GM21526 (cell line): ENCODE measurements at regions not wholly inside any gene's neighbourhood (a gene's known extent, or its start where the extent isn't known, plus 50 kb on each side); places are given as distances from the start of the nearest gene placed in this dataset.

ENCODE experiments used
- ATAC-seq: cut with Tn5 transposase; IDR thresholded peaks from one replicate; pipeline ENCODE4 v1.9.1; 2021; ENCODE audit warnings: moderate library complexity; ENCODE audit not compliant: unreplicated experiment, low FRiP score

DNA sequence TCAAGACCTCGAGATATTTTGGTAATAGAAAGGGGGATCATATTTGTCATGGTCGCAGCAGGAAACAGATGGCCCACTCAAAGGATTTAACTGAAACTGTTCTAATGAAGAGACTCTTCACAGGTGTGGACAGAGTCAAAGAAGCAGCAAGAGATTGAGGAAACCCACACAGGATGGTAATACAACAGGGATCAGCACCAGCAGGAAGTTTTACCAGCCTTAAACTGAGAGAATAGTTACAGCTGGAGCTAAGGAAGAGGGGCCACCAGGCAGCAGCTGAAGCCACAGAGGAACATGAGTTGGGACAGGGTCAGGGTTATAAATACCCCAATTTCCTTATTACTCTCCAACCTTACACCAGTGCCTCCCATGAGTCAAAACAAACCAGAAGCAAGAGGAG is 131.8 kb upstream of the UBE2E2 start:
- peak; percentile 30 for ATAC-seq

- ATAC-seq = peak; percentile 88
Measured at GRCh38 chr3:23071758-23072157, 131.4 kb upstream of the UBE2E2 start.

DNA sequence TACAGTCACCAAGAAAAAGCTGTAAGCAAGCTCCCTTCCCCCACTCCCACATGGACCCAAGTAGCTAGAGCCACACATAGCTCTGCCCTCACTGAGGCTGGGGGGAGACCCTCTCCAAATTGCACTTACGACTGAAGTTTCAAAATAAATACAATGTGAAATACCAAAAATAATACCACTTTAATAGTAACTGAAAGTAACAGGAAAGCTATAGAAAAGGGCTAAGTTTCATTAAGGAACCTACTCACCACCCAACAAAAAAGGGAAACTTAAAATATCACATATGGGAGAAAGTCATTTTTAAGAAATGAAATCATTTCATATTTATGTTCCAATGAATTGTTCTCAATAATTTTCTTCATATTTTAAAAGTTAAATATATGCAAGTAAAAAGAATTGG is 130.4 kb upstream of the UBE2E2 start:
- ATAC-seq = no peak

- ATAC-seq = no peak
Measured at GRCh38 chr3:23073724-23074305, 129.3 kb upstream of the UBE2E2 start.

DNA sequence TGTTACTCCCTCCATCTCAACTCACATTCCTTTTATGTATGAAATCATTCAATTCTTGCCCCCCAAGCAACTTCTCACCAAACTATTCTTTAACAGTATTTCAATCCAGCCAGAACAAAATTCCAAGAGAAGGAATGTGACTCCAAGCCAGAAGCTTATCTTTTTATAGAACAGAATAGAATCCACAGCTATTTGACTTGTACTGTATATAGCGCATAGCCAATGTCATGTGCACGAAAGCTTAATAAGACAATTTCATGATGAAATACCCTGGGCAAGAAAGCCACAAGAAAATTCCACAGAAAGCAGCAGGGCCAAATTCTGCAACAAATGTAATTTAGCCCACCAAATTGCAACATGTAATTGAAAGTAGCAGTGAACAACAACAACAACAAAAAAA is 127.6 kb upstream of the UBE2E2 start:
- no peak for ATAC-seq

DNA sequence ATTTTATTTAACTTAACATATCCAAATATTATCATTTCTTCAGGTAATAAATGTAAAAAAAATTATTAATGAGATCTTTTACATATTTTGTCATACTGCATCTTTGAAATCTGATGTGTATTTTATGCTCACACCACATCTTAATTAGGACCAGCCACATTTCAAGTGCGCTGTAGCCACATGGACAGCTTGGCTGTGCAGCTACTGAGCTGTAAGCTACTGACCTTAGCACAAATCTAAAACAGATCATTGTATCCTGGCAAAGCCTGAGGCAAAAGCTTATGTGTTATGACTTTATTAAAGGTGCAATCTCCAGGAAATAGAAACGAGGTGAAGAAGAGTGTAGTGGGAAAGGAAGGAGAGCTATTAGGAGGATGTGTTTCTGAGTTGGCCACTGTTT is 126.7 kb upstream of the UBE2E2 start:
- ATAC-seq = no peak

GRCh38 chr3:23077126-23077525 is 126.0 kb upstream of the UBE2E2 start:
- ATAC-seq = no peak

DNA sequence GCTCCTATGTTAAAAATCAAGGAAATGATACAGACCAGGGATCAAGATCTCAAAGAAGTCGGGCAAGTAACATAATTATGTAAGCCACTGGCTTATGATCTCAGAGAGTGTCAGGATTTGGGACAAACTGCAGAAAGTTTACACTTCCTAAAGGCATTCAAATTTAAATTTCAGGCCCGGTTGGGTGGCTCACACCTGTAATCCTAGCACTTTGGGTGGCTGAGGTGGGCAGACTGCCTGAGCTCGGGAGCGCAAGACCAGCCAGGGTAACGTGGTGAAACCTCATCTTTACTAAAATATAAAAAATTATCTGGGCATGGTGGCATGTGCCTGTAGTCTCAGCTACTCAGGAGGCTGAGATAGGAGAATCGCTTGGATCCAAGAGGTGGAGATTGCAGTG is 124.4 kb upstream of the UBE2E2 start:
- ATAC-seq = no peak

- ATAC-seq = no peak
Measured at GRCh38 chr3:23079976-23080375, 123.2 kb upstream of the UBE2E2 start.

GRCh38 chr3:23083701-23084100 is 119.4 kb upstream of the UBE2E2 start:
- no peak for ATAC-seq

DNA sequence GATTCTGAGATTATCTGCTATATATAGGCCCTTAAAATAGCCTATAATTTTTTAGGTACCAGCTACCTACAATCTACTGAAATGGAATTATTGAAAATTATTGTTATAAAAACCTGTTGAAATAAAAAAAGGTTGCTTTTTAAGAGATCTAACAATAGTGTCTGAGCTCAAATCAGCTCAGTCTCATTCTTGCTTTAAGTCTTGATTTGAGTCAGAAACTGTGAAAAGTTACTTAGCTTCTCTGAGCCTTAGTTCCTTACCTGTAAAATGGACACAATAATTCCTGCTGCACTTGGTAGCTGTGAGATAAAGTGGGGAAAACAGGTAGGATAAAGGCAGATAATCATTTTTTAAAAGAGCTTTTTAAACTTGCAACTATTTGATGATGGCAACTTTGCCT is 118.8 kb upstream of the UBE2E2 start:
- peak; percentile 51 for ATAC-seq

GRCh38 chr3:23085261-23085660 is 117.9 kb upstream of the UBE2E2 start:
- ATAC-seq = no peak

DNA sequence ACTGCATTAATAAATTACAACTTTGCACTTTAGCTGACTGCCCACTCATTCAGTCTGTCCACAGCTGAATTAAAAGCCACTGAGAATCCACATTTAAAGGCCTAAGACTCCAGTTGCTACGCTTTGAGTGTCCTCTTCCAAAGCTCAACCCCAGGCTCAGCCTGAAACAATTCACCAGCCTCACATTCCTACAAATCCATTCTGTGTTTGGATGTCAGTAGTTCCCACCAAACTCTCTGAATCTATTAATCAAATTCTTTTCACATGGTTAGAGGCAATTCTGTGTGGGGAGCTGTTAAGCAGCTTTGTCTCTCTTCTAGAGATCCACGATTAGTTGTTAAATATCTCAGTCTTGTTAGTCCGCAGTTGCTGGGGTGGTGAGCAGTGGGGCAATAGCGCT is 116.8 kb upstream of the UBE2E2 start:
- ATAC-seq = no peak

DNA sequence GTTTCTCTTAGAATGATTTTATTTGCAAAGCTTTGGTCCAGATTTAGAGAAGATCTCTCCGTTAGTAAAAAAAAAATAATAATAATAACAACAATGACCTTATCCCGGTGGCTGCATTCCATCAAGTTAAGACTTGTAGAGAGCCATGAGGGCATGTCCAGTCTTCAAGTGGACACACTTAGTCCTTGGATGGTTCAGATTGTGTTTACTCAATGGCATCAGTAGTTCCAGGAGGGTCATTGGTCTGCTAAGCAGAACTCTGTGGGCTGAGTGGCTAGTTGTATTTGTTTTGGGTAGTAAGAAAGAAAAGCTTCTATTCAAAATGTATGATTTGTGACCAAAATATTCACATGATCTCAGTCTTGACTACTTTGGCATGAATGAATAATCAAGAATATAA is 116.3 kb upstream of the UBE2E2 start:
- ATAC-seq = no peak

GRCh38 chr3:23094412-23094811 is 108.7 kb upstream of the UBE2E2 start:
- ATAC-seq = no peak

DNA sequence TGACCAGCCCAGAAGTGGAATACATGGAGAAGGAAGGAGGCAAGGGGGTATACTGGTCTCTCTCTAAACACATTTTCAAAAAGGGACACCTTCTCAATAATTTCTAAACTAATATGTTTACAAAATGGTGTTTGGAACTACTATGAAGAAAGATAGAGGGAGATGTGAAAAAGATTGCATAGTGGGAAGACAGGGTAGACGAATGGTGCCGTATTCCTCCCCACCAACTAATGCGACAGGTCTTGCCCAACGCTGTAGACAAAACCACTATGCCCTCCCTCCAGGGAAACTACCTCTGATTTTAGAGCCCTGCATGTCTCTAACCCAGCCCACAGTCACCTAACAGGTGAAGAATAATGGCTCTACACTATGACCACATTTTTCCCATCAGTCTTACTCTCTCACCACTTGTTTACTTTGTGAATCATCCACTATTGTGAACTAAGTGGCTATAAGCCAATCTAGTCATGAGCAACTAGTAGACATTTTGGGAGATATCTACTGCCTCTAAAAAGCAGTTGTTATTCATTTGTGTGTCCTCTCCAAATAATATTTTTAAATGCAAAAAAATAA is 108.2 kb upstream of the UBE2E2 start:
- no peak for ATAC-seq

- ATAC-seq = no peak
Measured at GRCh38 chr3:23096041-23096440, 107.1 kb upstream of the UBE2E2 start.

GRCh38 chr3:23099021-23099420 is 104.1 kb upstream of the UBE2E2 start:
- no peak for ATAC-seq

- ATAC-seq = no peak
Measured at GRCh38 chr3:23099677-23100076, 103.5 kb upstream of the UBE2E2 start.

- ATAC-seq = no peak
Measured at GRCh38 chr3:23100106-23100505, 103.0 kb upstream of the UBE2E2 start.

DNA sequence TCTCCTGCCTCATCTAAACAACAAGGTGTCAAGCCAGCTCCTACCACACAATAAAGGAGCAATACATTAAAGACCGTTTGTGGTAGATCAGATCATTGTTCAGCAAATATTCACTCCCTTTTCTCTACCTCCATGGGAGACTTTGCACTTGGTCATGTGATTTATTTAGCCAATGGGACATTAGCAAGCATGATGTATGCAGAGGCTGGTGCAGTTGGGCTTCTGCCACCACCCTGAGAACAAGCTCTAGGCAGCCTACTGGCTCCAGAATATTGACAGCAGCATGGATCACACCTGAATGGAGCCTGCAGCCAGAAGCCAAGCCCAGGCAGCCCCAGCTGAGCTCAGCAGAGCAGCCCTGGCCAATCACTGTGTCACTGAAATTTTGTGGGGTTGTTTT is 99.4 kb upstream of the UBE2E2 start:
- no peak for ATAC-seq

GRCh38 chr3:23105048-23105447 is 98.1 kb upstream of the UBE2E2 start:
- no peak for ATAC-seq

GRCh38 chr3:23106666-23107065 is 96.5 kb upstream of the UBE2E2 start:
- no peak for ATAC-seq
